Psoas muscle (tissue), 7 donors: ENCODE measurements at regions not wholly inside any gene's neighbourhood (a gene's known extent, or its start where the extent isn't known, plus 50 kb on each side); places are given as distances from the start of the nearest gene placed in this dataset.

ENCODE experiments used
- ATAC-seq, 4 donors: fragments of 200-7000 bp; cut with Tn5 transposase; one replicate each; pipeline ENCODE4 v1.9.1; 2020; ENCODE audit warnings: moderate library complexity in 3 of 4, mild to moderate bottlenecking in 2 of 4
- DNase-seq, 2 donors: peaks; one replicate each; pipeline ENCODE4 v3.0.0-alpha.2; 2020
- H3K27ac ChIP-seq: fragments of 200-600 bp; one replicate; pipeline ENCODE4 v1.8.0; 2022
- H3K27me3 ChIP-seq, 3 donors: fragments of 200-600 bp in 1 of 3; one replicate each; pipeline versions ENCODE4 v1.6.1 to v1.8.0; 2013 to 2022; ENCODE audit warnings: low read length in 2 of 3, mild to moderate bottlenecking in 2 of 3, moderate library complexity in 1 of 3; ENCODE audit not compliant: insufficient read depth in 3 of 3
- H3K36me3 ChIP-seq, 2 donors: fragments of 200-600 bp in 1 of 2; one replicate each; pipeline versions ENCODE4 v1.6.1 to v1.8.0; 2013 to 2022; ENCODE audit warnings: low read depth in 1 of 2, mild to moderate bottlenecking in 1 of 2, moderate library complexity in 1 of 2; ENCODE audit not compliant: insufficient read depth in 1 of 2
- H3K4me1 ChIP-seq: fragments of 200-600 bp; one replicate; pipeline ENCODE4 v1.8.0; 2022
- H3K4me3 ChIP-seq: fragments of 200-600 bp; one replicate; pipeline ENCODE4 v1.8.0; 2022; ENCODE audit warnings: mild to moderate bottlenecking
- H3K9me3 ChIP-seq: fragments of 200-600 bp; one replicate; pipeline ENCODE4 v1.8.0; 2022
- CTCF ChIP-seq: fragments of 200-600 bp; IDR thresholded peaks from one replicate; pipeline ENCODE4 v1.8.0; 2022; ENCODE audit warnings: antibody characterized with exemption
- WGBS, 3 donors: extraction: QIAGEN DNeasy Blood & Tissue Kit; methylation state at CpG; one replicate each; pipeline versions ENCODE4 v1.1.6 to v1.1.7; 2013; 5-methylcytosine and 5-hydroxymethylcytosine counted together
- intact Hi-C, 2 donors: fragments of 100-400 bp; cut with DNase I; formaldehyde crosslinking; loops; one replicate each; pipeline versions ENCODE4 v1.11.0 to v1.14.2; 2022
- donor health status: healthy with polysubstance abuse.
- donor health status: DM: no; HTN: no; CAD: no; lungs with moderate emphysema.
- donor health status: Bipolar disorder and iron deficiency.
- donor health status: healthy.
- donor health status: DM: yes; HTN: yes; CAD: no.
- donor health status: DM: no; HTN: no; CAD: no.
- donor health status: DM: yes; HTN: yes; CAD: no.

GRCh38 chr3:18579661-18580060 is 154.5 kb upstream of the SATB1 start:
- no peak for ATAC-seq
- WGBS, 3 donors = 27 to 48% (median 38%) methylated on average over 3 of the region's 3 CpGs
- H3K36me3 ChIP-seq = no peaks in the 10 kb centered on the region

GRCh38 chr3:18575573-18575972 is 150.4 kb upstream of the SATB1 start:
- no peak for TF ChIP-seq CTCF
- intact Hi-C loops = no loop called here

More at GRCh38 chr3:18579661-18580060, 154.5 kb upstream of the SATB1 start:
- no peak for DNase-seq
- Histone ChIP-seq H3K9me3 (no peaks in the 10 kb centered on the region), H3K27ac (no peak overlapping the region), H3K4me1 (no peaks in the 10 kb centered on the region), H3K4me3 (no peak overlapping the region), H3K27me3 (no peaks in the 10 kb centered on the region)
- intact Hi-C loops = no loop called here
- TF ChIP-seq CTCF = no peak

GRCh38 chr3:18572809-18573208 is 147.7 kb upstream of the SATB1 start:
- Histone ChIP-seq H3K27ac (no peak overlapping the region), H3K9me3 (no peaks in the 10 kb centered on the region), H3K27me3 (peaks cover 0 to 3% (median 0%) of the 10 kb centered on the region in 3 donors), H3K4me3 (no peak overlapping the region), H3K4me1 (no peaks in the 10 kb centered on the region), H3K36me3 (no peaks in the 10 kb centered on the region)
- no peak for DNase-seq
- no peak for ATAC-seq
- intact Hi-C loops = no loop called here
- TF ChIP-seq CTCF = no peak

More at GRCh38 chr3:18575573-18575972, 150.4 kb upstream of the SATB1 start:
- 74 to 83% (median 78%) methylated on average over 8 of the region's 8 CpGs for WGBS, 3 donors
- Histone ChIP-seq H3K27ac (no peak overlapping the region), H3K27me3 (no peaks in the 10 kb centered on the region), H3K4me1 (no peaks in the 10 kb centered on the region), H3K9me3 (no peaks in the 10 kb centered on the region), H3K36me3 (no peaks in the 10 kb centered on the region), H3K4me3 (no peak overlapping the region)
- ATAC-seq (no peak), DNase-seq (no peak)

GRCh38 chr3:18567293-18567692 is 142.2 kb upstream of the SATB1 start:
- no peak for DNase-seq
- no peak for ATAC-seq
- no peak overlapping the region for H3K27ac ChIP-seq
- no peaks in the 10 kb centered on the region for H3K9me3 ChIP-seq
- H3K4me3 ChIP-seq = no peak overlapping the region
- H3K4me1 ChIP-seq = no peaks in the 10 kb centered on the region
- intact Hi-C loops = no loop called here
- peaks cover 0 to 3% (median 0%) of the 10 kb centered on the region in 3 donors for H3K27me3 ChIP-seq
- H3K36me3 ChIP-seq = no peaks in the 10 kb centered on the region
- TF ChIP-seq CTCF = no peak

- no peak for DNase-seq
- no peak for ATAC-seq
- H3K36me3 ChIP-seq = no peaks in the 10 kb centered on the region
- 48 to 79% (median 78%) methylated on average over 1 of the region's 1 CpG for WGBS, 3 donors
- no peak overlapping the region for H3K27ac ChIP-seq
- TF ChIP-seq CTCF = no peak
- H3K4me1 ChIP-seq = no peaks in the 10 kb centered on the region
- intact Hi-C loops = no loop called here
- H3K27me3 ChIP-seq = no peaks in the 10 kb centered on the region
- H3K4me3 ChIP-seq = no peak overlapping the region
- H3K9me3 ChIP-seq = no peaks in the 10 kb centered on the region
Observed at GRCh38 chr3:18562364-18563154, 137.4 kb upstream of the SATB1 start.
